OCI-M1 (cell line): ENCODE measurements at regions not wholly inside any gene's neighbourhood (a gene's known extent, or its start where the extent isn't known, plus 50 kb on each side); places are given as distances from the start of the nearest gene placed in this dataset.

Experiments
- DNase-seq: peaks from one replicate; lab custom pipeline; 2025; lab: John Stamatoyannopoulos, UW

- peak; percentile 5 for DNase-seq
Observed at GRCh38 chr7:106482091-106482490, 178.9 kb downstream of the CCDC71L start.

GRCh38 chr7:106480616-106481031 lies 180.3 kb downstream of the CCDC71L start:
- no peak for DNase-seq

- DNase-seq, result peak; percentile 8
Observed at GRCh38 chr7:106480161-106480579, 180.8 kb downstream of the CCDC71L start.

DNA sequence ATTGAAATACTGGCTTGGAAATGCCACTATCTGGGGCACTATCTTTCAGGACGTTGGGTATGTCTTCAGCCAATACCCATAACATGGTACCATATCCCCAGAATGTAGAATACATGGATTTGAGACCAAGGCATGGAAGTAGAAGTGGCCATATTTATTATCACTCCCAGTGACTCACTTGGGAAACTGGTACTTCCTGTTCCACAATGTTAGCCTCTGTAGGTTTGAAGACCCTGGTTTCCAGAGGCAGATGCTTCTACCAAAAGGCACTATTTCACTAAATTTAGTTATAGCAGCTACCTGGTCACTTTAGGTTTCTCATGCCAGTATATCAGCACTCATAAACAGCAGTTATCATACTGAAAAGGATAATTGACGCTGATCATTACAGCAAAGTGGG lies 184.2 kb downstream of the CCDC71L start:
- no peak for DNase-seq

DNA sequence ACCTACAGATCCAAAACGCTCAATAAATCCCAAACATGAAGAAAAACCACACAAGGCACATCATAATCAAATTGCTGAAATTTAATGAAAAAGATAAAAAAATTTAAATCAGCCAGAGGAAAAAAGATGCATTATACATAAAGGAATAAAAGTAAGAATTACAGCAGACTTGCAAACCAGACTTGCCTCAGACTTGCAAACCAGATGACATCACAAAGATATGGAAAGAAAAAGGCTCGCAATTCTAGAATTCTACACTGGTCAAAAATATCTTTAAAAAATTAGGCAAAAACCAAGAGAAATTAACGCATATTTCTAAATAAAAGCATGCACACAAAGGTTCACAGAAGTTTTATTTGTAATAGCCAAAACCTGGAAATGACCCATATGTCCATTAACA lies 188.0 kb upstream of the NAMPT start:
- DNase-seq, result no peak

GRCh38 chr7:106471686-106472440 lies 187.1 kb upstream of the NAMPT start:
- no peak for DNase-seq

- DNase-seq, result no peak
Observed at GRCh38 chr7:106471021-106471420, 186.2 kb upstream of the NAMPT start.

- DNase-seq, result no peak
Observed at GRCh38 chr7:106466867-106467266, 182.1 kb upstream of the NAMPT start.

GRCh38 chr7:106465704-106466468 lies 181.1 kb upstream of the NAMPT start:
- DNase-seq, result no peak

GRCh38 chr7:106464651-106465050 lies 179.9 kb upstream of the NAMPT start:
- no peak for DNase-seq

GRCh38 chr7:106463851-106464611 lies 179.2 kb upstream of the NAMPT start:
- DNase-seq, result peak; percentile 2

GRCh38 chr7:106462914-106463482 lies 178.2 kb upstream of the NAMPT start:
- no peak for DNase-seq

DNA sequence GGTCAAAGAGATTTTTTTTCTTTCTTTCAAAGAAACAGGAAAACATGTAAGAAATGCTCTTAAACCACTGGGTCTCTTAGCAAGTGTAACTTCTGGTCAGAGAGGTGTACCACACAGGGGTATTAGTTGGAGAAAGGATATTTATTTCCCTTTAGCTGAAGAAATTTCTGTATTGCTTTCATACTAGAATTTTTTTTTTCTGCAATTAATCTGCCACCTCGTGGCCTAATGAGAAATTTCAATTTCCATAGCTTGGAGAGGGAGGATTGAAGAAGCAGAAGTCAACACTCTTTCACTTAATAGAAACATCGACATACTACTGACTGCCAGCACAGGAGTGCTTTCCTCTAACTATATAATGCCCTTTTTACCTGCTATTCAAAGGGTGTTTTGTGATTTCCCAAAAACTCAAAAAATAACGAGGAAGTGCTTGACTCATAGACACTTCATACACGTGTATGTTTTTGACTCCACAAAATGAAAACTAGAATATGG lies 177.6 kb upstream of the NAMPT start:
- peak; percentile 74 for DNase-seq

- DNase-seq, result no peak
Observed at GRCh38 chr7:106460792-106461254, 176.0 kb upstream of the NAMPT start.

DNA sequence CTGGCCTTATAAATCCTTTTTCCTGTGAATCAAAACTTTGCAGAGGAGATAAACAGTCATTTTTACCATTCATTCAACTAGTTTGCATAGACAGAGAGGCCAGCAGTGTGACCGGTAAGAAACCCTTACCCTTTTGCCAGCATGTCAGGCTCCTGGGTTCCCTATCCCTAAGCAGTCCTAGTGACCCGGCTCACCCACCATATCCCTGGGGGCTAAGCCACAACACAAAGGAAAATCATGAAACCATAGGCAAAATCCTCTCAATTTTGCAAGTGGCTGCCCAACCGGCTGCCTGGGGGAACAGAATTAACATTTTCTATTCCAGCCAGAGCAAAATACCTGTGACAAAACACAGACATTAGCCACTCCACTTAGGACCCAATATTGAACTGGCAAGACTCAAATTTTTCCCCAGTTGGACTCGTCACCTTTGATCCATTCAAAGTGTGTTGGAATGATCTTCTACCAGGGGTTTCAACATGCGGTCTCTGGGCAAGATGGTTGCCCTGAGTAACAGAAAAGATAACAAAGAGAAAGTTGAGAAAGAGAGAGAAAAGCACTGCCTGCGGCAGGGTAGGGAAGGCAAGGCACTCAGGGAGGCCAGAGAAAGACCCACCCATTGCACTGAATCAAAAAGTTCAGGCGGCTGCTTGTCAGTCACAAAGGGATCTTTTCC lies 174.8 kb upstream of the NAMPT start:
- no peak for DNase-seq

DNA sequence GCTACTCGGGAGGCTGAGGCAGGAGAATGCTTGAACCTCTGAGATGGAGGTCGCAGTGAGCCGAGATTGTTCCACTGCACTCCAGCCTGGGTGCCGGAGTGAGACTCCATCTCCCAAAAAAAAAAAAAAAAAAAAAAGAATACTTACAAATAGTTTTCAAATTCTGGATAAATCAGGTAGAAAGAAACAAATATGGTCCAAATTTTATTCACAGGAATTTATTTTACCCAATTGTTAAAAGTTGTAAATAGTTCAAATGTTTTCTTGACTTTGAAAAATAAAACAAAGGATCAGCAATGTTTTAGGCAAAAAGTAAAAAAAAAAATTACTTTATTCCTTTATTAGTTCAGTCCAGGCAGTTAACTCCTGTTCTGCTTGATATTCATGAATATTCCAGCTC lies 172.9 kb upstream of the NAMPT start:
- no peak for DNase-seq

GRCh38 chr7:106456329-106456728 lies 171.5 kb upstream of the NAMPT start:
- no peak for DNase-seq

GRCh38 chr7:106452031-106452851 lies 167.5 kb upstream of the NAMPT start:
- peak; percentile 3 for DNase-seq

GRCh38 chr7:106451171-106451570 lies 166.4 kb upstream of the NAMPT start:
- DNase-seq, result no peak

- no peak for DNase-seq
Observed at GRCh38 chr7:106450716-106451115, 165.9 kb upstream of the NAMPT start.
